Sigmoid colon (tissue), 6 donors: ENCODE measurements at regions not wholly inside any gene's neighbourhood (a gene's known extent, or its start where the extent isn't known, plus 50 kb on each side); places are given as distances from the start of the nearest gene placed in this dataset.

Experiments
- DNase-seq: peaks from one replicate; pipeline ENCODE4 v3.0.0-alpha.2; 2019
- H3K27ac ChIP-seq, 4 donors: fragments of 200-600 bp; sonication (generic); one replicate each; pipeline ENCODE4 v1.5.1; 2016 to 2019; ENCODE audit warnings: mild to moderate bottlenecking in 1 of 4
- H3K27me3 ChIP-seq, 3 donors: fragments of 200-600 bp; sonication (generic); one replicate each; pipeline ENCODE4 v1.5.1; 2019; ENCODE audit warnings: mild to moderate bottlenecking in 1 of 3
- H3K36me3 ChIP-seq, 4 donors: fragments of 200-600 bp; sonication (generic); one replicate each; pipeline ENCODE4 v1.5.1; 2016 to 2019
- H3K4me1 ChIP-seq, 4 donors: fragments of 200-600 bp; sonication (generic); one replicate each; pipeline ENCODE4 v1.5.1; 2017 to 2019
- H3K4me3 ChIP-seq, 4 donors: fragments of 200-600 bp; sonication (generic); one replicate each; pipeline ENCODE4 v1.5.1; 2017 to 2019; ENCODE audit warnings: mild to moderate bottlenecking in 2 of 4, moderate library complexity in 1 of 4
- H3K9me3 ChIP-seq, 4 donors: fragments of 200-600 bp in 3 of 4; sonication (generic) in 3 of 4; one replicate each; pipeline versions ENCODE4 v1.5.1 to v1.6.1; 2013 to 2019
- CTCF ChIP-seq, 4 experiments: fragments of 450-650 bp in 3 of 4; fragments of 200-600 bp in 1 of 4; IDR thresholded peaks; one replicate each; pipeline ENCODE4 v1.5.1; 2016 to 2019; ENCODE audit warnings: antibody characterized with exemption in 4 of 4, mild to moderate bottlenecking in 3 of 4, moderate library complexity in 2 of 4
- EP300 ChIP-seq, 4 donors: sonication (generic); formaldehyde crosslinking; IDR thresholded peaks; one replicate each; pipeline ENCODE4 v1.6.1; 2017; ENCODE audit warnings: antibody characterized with exemption in 4 of 4
- POLR2A ChIP-seq, 2 donors: fragments of 450-650 bp; IDR thresholded peaks; one replicate each; pipeline ENCODE4 v1.6.1; 2016; ENCODE audit warnings: antibody characterized with exemption in 2 of 2, mild to moderate bottlenecking in 2 of 2, moderate library complexity in 2 of 2
- POLR2AphosphoS5 ChIP-seq, 4 donors: sonication (generic); formaldehyde crosslinking; IDR thresholded peaks; one replicate each; pipeline ENCODE4 v1.6.1; 2017; ENCODE audit warnings: antibody characterized with exemption in 4 of 4
- WGBS, 2 donors: extraction: QIAGEN DNeasy Blood & Tissue Kit; methylation state at CpG; one replicate each; pipeline ENCODE4 v1.1.7; 2013; 5-methylcytosine and 5-hydroxymethylcytosine counted together
- intact Hi-C: fragments of 100-400 bp; cut with DNase I; formaldehyde crosslinking; loops from one replicate; pipeline ENCODE4 v1.15.1; 2023
- donor health status: healthy with polysubstance abuse.
- donor health status: healthy.

GRCh38 chr11:111021131-111021530 lies 224.4 kb upstream of the POU2AF2 start:
- TF ChIP-seq POLR2A (IDR thresholded peaks at IDR 0.05) (no peak), CTCF (IDR thresholded peaks at IDR 0.05) (no peak), POLR2AphosphoS5 (IDR thresholded peaks at IDR 0.05) (no peak), EP300 (IDR thresholded peaks at IDR 0.05) (no peak)
- no peaks in the 10 kb centered on the region for H3K9me3 ChIP-seq
- H3K27me3 ChIP-seq, result no peaks in the 10 kb centered on the region
- intact Hi-C loops, result no loop called here
- H3K4me1 ChIP-seq, result peaks cover 0 to 6% (median 5%) of the 10 kb centered on the region in 4 donors
- DNase-seq, result no peak
- no peak overlapping the region for H3K4me3 ChIP-seq
- 83 to 91% methylated on average over 5 of the region's 5 CpGs for WGBS, 2 donors
- no peaks in the 10 kb centered on the region for H3K36me3 ChIP-seq
- H3K27ac ChIP-seq, result no peak overlapping the region

- WGBS, 2 donors, result 66 to 69% methylated on average over 10 of the region's 10 CpGs
- no peaks in the 10 kb centered on the region for H3K36me3 ChIP-seq
- H3K4me3 ChIP-seq, result no peak overlapping the region
- peak overlapping the region in 2 of 4 donors; percentile 17 to 55 for H3K27ac ChIP-seq
- no peaks in the 10 kb centered on the region for H3K27me3 ChIP-seq
- no peak for TF ChIP-seq CTCF (IDR thresholded peaks at IDR 0.05)
- H3K4me1 ChIP-seq, result peaks cover 0 to 6% (median 5%) of the 10 kb centered on the region in 4 donors
- intact Hi-C loops, result no loop called here
- no peak for DNase-seq
- no peaks in the 10 kb centered on the region for H3K9me3 ChIP-seq
Observed at GRCh38 chr11:111019871-111020670, 225.5 kb upstream of the POU2AF2 start.

GRCh38 chr11:111019451-111019850 lies 226.1 kb upstream of the POU2AF2 start:
- peak overlapping the region in 2 of 4 donors; percentile 17 to 55 for H3K27ac ChIP-seq
- WGBS, 2 donors, result 71 to 89% methylated on average over 6 of the region's 6 CpGs
- peaks cover 0 to 6% (median 5%) of the 10 kb centered on the region in 4 donors for H3K4me1 ChIP-seq

GRCh38 chr11:111018566-111018965 lies 227.0 kb upstream of the POU2AF2 start:
- TF ChIP-seq POLR2A (IDR thresholded peaks at IDR 0.05), result no peak
- no peak for TF ChIP-seq CTCF (IDR thresholded peaks at IDR 0.05)
- TF ChIP-seq EP300 (IDR thresholded peaks at IDR 0.05), result no peak
- no peak for TF ChIP-seq POLR2AphosphoS5 (IDR thresholded peaks at IDR 0.05)

More at GRCh38 chr11:111019451-111019850, 226.1 kb upstream of the POU2AF2 start:
- DNase-seq, result no peak
- no peaks in the 10 kb centered on the region for H3K9me3 ChIP-seq
- intact Hi-C loops, result no loop called here
- no peaks in the 10 kb centered on the region for H3K36me3 ChIP-seq
- no peak for TF ChIP-seq CTCF (IDR thresholded peaks at IDR 0.05)
- TF ChIP-seq POLR2AphosphoS5 (IDR thresholded peaks at IDR 0.05), result no peak
- no peak for TF ChIP-seq EP300 (IDR thresholded peaks at IDR 0.05)
- TF ChIP-seq POLR2A (IDR thresholded peaks at IDR 0.05), result no peak
- H3K27me3 ChIP-seq, result no peaks in the 10 kb centered on the region
- no peak overlapping the region for H3K4me3 ChIP-seq

More at GRCh38 chr11:111018566-111018965, 227.0 kb upstream of the POU2AF2 start:
- 74 to 93% methylated on average over 3 of the region's 3 CpGs for WGBS, 2 donors
- DNase-seq, result no peak
- Histone ChIP-seq H3K9me3 (no peaks in the 10 kb centered on the region), H3K27me3 (no peaks in the 10 kb centered on the region), H3K36me3 (no peaks in the 10 kb centered on the region), H3K4me1 (peaks cover 0 to 6% (median 5%) of the 10 kb centered on the region in 4 donors), H3K27ac (no peak overlapping the region), H3K4me3 (no peak overlapping the region)
- intact Hi-C loops, result no loop called here
